Glutamatergic neuron (in vitro differentiated cells): ENCODE measurements at regions not wholly inside any gene's neighbourhood (a gene's known extent, or its start where the extent isn't known, plus 50 kb on each side); places are given as distances from the start of the nearest gene placed in this dataset.

Source experiments
- DNase-seq: peaks from one replicate; pipeline ENCODE4 v3.0.0; 2022
- H3K27ac Mint-ChIP-seq: one replicate; pipeline ENCODE4 v1.8.0; 2020; ENCODE audit warnings: mild to moderate bottlenecking, mixed read lengths, inconsistent platforms; ENCODE audit not compliant: unreplicated experiment
- H3K27me3 Mint-ChIP-seq: one replicate; pipeline ENCODE4 v1.8.0; 2020; ENCODE audit warnings: mild to moderate bottlenecking, moderate library complexity, mixed read lengths, inconsistent platforms; ENCODE audit not compliant: unreplicated experiment
- H3K36me3 Mint-ChIP-seq: one replicate; pipeline ENCODE4 v1.8.0; 2020; ENCODE audit warnings: mild to moderate bottlenecking, mixed read lengths, inconsistent platforms; ENCODE audit not compliant: unreplicated experiment
- H3K4me1 Mint-ChIP-seq: one replicate; pipeline ENCODE4 v1.8.0; 2020; ENCODE audit warnings: mild to moderate bottlenecking, low read depth, mixed read lengths, inconsistent platforms; ENCODE audit not compliant: unreplicated experiment
- H3K4me3 Mint-ChIP-seq: one replicate; pipeline ENCODE4 v1.8.0; 2020; ENCODE audit warnings: mild to moderate bottlenecking, mixed read lengths, inconsistent platforms; ENCODE audit not compliant: unreplicated experiment
- H3K9me3 Mint-ChIP-seq: one replicate; pipeline ENCODE4 v1.8.0; 2020; ENCODE audit warnings: mild to moderate bottlenecking, moderate library complexity, mixed read lengths, inconsistent platforms; ENCODE audit not compliant: unreplicated experiment
- CTCF ChIP-seq: fragments of 200-600 bp; sonication (generic); IDR thresholded peaks from one replicate; pipeline ENCODE4 v1.5.0; 2021; ENCODE audit not compliant: partially characterized antibody, unreplicated experiment

- H3K4me3 Mint-ChIP-seq, result no peak overlapping the region
- H3K9me3 Mint-ChIP-seq, result no peaks in the 10 kb centered on the region
- peaks cover 5% of the 10 kb centered on the region for H3K27me3 Mint-ChIP-seq
- TF ChIP-seq CTCF, result no peak
- DNase-seq, result no peak
- peaks cover under 1% of the 10 kb centered on the region for H3K4me1 Mint-ChIP-seq
- H3K27ac Mint-ChIP-seq, result no peak overlapping the region
- peaks cover 7% of the 10 kb centered on the region for H3K36me3 Mint-ChIP-seq
These were observed 98.5 kb upstream of the SEL1L start for GRCh38 chr14:81632157-81632556.

GRCh38 chr14:81633496-81633895 is 99.8 kb upstream of the SEL1L start:
- no peak overlapping the region for H3K4me3 Mint-ChIP-seq
- no peaks in the 10 kb centered on the region for H3K4me1 Mint-ChIP-seq
- no peaks in the 10 kb centered on the region for H3K9me3 Mint-ChIP-seq
- H3K36me3 Mint-ChIP-seq, result peaks cover 7% of the 10 kb centered on the region
- no peak for TF ChIP-seq CTCF
- DNase-seq, result no peak
- peaks cover 5% of the 10 kb centered on the region for H3K27me3 Mint-ChIP-seq
- no peak overlapping the region for H3K27ac Mint-ChIP-seq

- TF ChIP-seq CTCF, result no peak
- Mint-ChIP-seq H3K4me1 (peaks cover 2% of the 10 kb centered on the region), H3K9me3 (no peaks in the 10 kb centered on the region), H3K27ac (no peak overlapping the region), H3K27me3 (peaks cover 7% of the 10 kb centered on the region), H3K36me3 (peaks cover 11% of the 10 kb centered on the region), H3K4me3 (no peak overlapping the region)
- DNase-seq, result no peak
These were observed 104.0 kb upstream of the SEL1L start for GRCh38 chr14:81637639-81638038.

GRCh38 chr14:81638656-81639280 is 105.1 kb upstream of the SEL1L start:
- H3K4me3 Mint-ChIP-seq, result no peak overlapping the region

GRCh38 chr14:81653626-81654025 is 120.0 kb upstream of the SEL1L start:
- no peak for DNase-seq
- no peaks in the 10 kb centered on the region for H3K9me3 Mint-ChIP-seq
- H3K4me3 Mint-ChIP-seq, result no peak overlapping the region
- no peak overlapping the region for H3K27ac Mint-ChIP-seq
- H3K27me3 Mint-ChIP-seq, result no peaks in the 10 kb centered on the region
- TF ChIP-seq CTCF, result no peak
- peaks cover 7% of the 10 kb centered on the region for H3K4me1 Mint-ChIP-seq
- peaks cover 4% of the 10 kb centered on the region for H3K36me3 Mint-ChIP-seq

More at GRCh38 chr14:81638656-81639280, 105.1 kb upstream of the SEL1L start:
- no peak for TF ChIP-seq CTCF
- peaks cover 2% of the 10 kb centered on the region for H3K4me1 Mint-ChIP-seq
- no peak for DNase-seq
- no peaks in the 10 kb centered on the region for H3K9me3 Mint-ChIP-seq
- H3K36me3 Mint-ChIP-seq, result peaks cover 11% of the 10 kb centered on the region
- peaks cover 2% of the 10 kb centered on the region for H3K27me3 Mint-ChIP-seq
- no peak overlapping the region for H3K27ac Mint-ChIP-seq
